LNCaP clone FGC (cell line): ENCODE measurements at regions not wholly inside any gene's neighbourhood (a gene's known extent, or its start where the extent isn't known, plus 50 kb on each side); places are given as distances from the start of the nearest gene placed in this dataset.

Experiments
- DNase-seq: peaks from one replicate; pipeline ENCODE4 v3.0.0-alpha.2; 2011; ENCODE audit warnings: low read depth
- H3K4me3 ChIP-seq: 2 replicates; pipeline ENCODE4 v1.5.1; 2011; ENCODE audit warnings: mild to moderate bottlenecking, low read depth, low read length, control low read depth
- CTCF ChIP-seq: IDR thresholded peaks from 2 replicates; pipeline ENCODE4 v1.5.1; 2012; ENCODE audit warnings: mild to moderate bottlenecking; ENCODE audit not compliant: control insufficient read depth, insufficient read depth; ENCODE audit errors: extremely low read depth

GRCh38 chr10:131032329-131033165, 279.0 kb downstream of the TCERG1L start:
- H3K4me3 ChIP-seq, result no peak overlapping the region
- no peak for TF ChIP-seq CTCF
- no peak for DNase-seq

- DNase-seq, result no peak
- H3K4me3 ChIP-seq, result no peak overlapping the region
- no peak for TF ChIP-seq CTCF
Observed at GRCh38 chr10:131033166-131034085, 278.1 kb downstream of the TCERG1L start.

GRCh38 chr10:131034451-131034850, 277.1 kb downstream of the TCERG1L start:
- no peak for TF ChIP-seq CTCF
- DNase-seq, result no peak

GRCh38 chr10:131035779-131036178, 275.7 kb downstream of the TCERG1L start:
- no peak overlapping the region for H3K4me3 ChIP-seq
- no peak for TF ChIP-seq CTCF
- no peak for DNase-seq

More at GRCh38 chr10:131034451-131034850, 277.1 kb downstream of the TCERG1L start:
- no peak overlapping the region for H3K4me3 ChIP-seq

GRCh38 chr10:131038056-131038455, 273.5 kb downstream of the TCERG1L start:
- DNase-seq, result no peak
- no peak overlapping the region for H3K4me3 ChIP-seq
- no peak for TF ChIP-seq CTCF

- DNase-seq, result no peak
- no peak overlapping the region for H3K4me3 ChIP-seq
- no peak for TF ChIP-seq CTCF
Observed at GRCh38 chr10:131041031-131041430, 270.5 kb downstream of the TCERG1L start.
